ENCODE measurements at regions not wholly inside any gene's neighbourhood (a gene's known extent, or its start where the extent isn't known, plus 50 kb on each side); places are given as distances from the start of the nearest gene placed in this dataset.

DNA sequence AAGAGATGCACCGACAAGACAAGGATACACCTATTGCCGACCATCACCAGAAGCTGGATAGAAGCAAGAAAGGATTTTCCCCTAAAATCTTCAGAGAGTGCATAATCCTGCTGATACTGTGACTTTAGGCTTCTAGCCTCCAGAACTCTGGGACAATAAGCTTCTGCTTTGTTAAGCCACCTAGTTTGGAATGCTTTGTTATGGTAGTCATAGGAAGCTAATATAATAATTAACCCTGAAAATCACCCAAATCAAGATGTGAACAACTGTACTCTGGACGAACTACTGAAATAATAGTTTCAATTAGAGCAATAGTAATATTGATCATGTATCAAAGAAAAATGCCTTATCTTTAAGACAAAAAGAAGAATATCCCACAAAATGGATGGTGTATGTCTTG is 524.6 kb downstream of the EFNB2 start:
- Histone ChIP-seq H3K36me3 (ENCODE audit: control insufficient read depth in 2 of 4, insufficient read depth in 4 of 4, low read length in 3 of 4) (no peaks in the 10 kb centered on the region), H3K4me1 (replicated peaks in 1 of 4; ENCODE audit: control insufficient read depth in 3 of 4, insufficient read depth in 4 of 4, low read length in 3 of 4) (no peaks in the 10 kb centered on the region), H2BK120ac (replicated peaks; ENCODE audit: low read depth, low read length) (no peak overlapping the region), H3K18ac (ENCODE audit: extremely low read depth, low read length) (no peak overlapping the region), H3K9ac (replicated peaks in 1 of 4; ENCODE audit: extremely low read depth in 1 of 4, low read depth in 3 of 4, low read length in 3 of 4) (no peak overlapping the region), H3K4ac (replicated peaks; ENCODE audit: insufficient read length, low read depth, low read length) (no peak overlapping the region), H4K20me1 (replicated peaks in 1 of 2; ENCODE audit: control insufficient read depth in 1 of 2, insufficient read depth in 2 of 2, low read length in 2 of 2) (no peaks in the 10 kb centered on the region), H3K79me1 (ENCODE audit: low read depth, low read length) (no peaks in the 10 kb centered on the region), H3K56ac (replicated peaks; ENCODE audit: insufficient read length, low read depth, low read length) (no peak overlapping the region), H3K79me2 (ENCODE audit: control insufficient read depth in 1 of 2, insufficient read depth in 2 of 2, low read length in 2 of 2) (no peaks in the 10 kb centered on the region), H4K5ac (ENCODE audit: insufficient read length, low read depth, low read length) (no peak overlapping the region), H2BK5ac (ENCODE audit: low read depth, low read length) (no peak overlapping the region), H3K23me2 (ENCODE audit: low read depth, low read length) (no peaks in the 10 kb centered on the region), H3K23ac (ENCODE audit: insufficient read length) (no peak overlapping the region), H4K91ac (replicated peaks; ENCODE audit: insufficient read length, low read length) (no peak overlapping the region), H3K27me3 (replicated peaks in 1 of 4; ENCODE audit: control insufficient read depth in 3 of 4, extremely low read depth in 1 of 4, insufficient read depth in 3 of 4, low read length in 3 of 4) (no peaks in the 10 kb centered on the region), H2BK20ac (ENCODE audit: low read length) (no peak overlapping the region), H3K14ac (ENCODE audit: insufficient read length) (no peak overlapping the region), H3K9me3 (ENCODE audit: insufficient read depth in 2 of 2, low read depth in 1 of 2, low read length in 1 of 2) (no peaks in the 10 kb centered on the region), H2AFZ (ENCODE audit: low read length) (no peak overlapping the region), H3K4me2 (ENCODE audit: insufficient read depth in 1 of 2, low read depth in 2 of 2, low read length in 2 of 2) (no peak overlapping the region), H4K8ac (ENCODE audit: extremely low read depth, insufficient read depth, low read length) (no peak overlapping the region), H3K4me3 (ENCODE audit: extremely low read depth in 1 of 4, insufficient read depth in 2 of 4, low read depth in 3 of 4, low read length in 4 of 4) (no peak overlapping the region), H2BK12ac (ENCODE audit: low read depth, low read length) (no peak overlapping the region), H2BK15ac (ENCODE audit: low read length) (no peak overlapping the region), H3K27ac (ENCODE audit: low read depth, low read length) (no peak overlapping the region), H2AK5ac (ENCODE audit: low read depth, low read length) (no peak overlapping the region)
- CTCF ChIA-PET (ENCODE audit: partially characterized antibody), result interaction anchor here (1.0 kb wide), 1 partner anchor 89 kb away, joined by 4 read pairs; no protein-coding TSS in a partner anchor
- no peak for DNase-seq (ENCODE audit: low read depth in 1 of 2, low spot score in 2 of 2)
- POLR2A ChIA-PET (ENCODE audit: partially characterized antibody), result no interaction called here
- WGBS, 2 experiments (ENCODE audit: extremely low coverage in 1 of 2, insufficient coverage in 1 of 2, insufficient read length in 1 of 2, insufficient replicate concordance in 2 of 2, low coverage in 1 of 2, low lambda C conversion rate in 2 of 2, missing lambda C conversion rate in 1 of 2), result 59% methylated on average over 3 of the region's 3 CpGs; no CpG with 5 or more reads in 1 of the 2 experiments
- FAIRE-seq, result no peak
- TF ChIP-seq, protein P1, sequence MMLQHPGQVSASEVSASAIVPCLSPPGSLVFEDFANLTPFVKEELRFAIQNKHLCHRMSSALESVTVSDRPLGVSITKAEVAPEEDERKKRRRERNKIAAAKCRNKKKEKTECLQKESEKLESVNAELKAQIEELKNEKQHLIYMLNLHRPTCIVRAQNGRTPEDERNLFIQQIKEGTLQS (IDR thresholded peaks at IDR 0.05; ENCODE audit: insufficient read depth, low read depth, low read length), result no peak
- TF ChIP-seq BACH1 (IDR thresholded peaks at IDR 0.05; ENCODE audit: low read length) (no peak), CHD2 (IDR thresholded peaks at IDR 0.05; ENCODE audit: low read length) (no peak), RXRA (IDR thresholded peaks at IDR 0.05; ENCODE audit: insufficient read depth, low read depth, low read length) (no peak), SIN3A (conservative IDR thresholded peaks at IDR 0.05 in 1 of 2, IDR thresholded peaks at IDR 0.05 in 1 of 2; ENCODE audit: low read depth in 1 of 2, low read length in 2 of 2) (no peak), BCL11A (IDR thresholded peaks at IDR 0.05; ENCODE audit: low read depth in 2 of 2, low read length in 2 of 2) (no peak), KDM5A (IDR thresholded peaks at IDR 0.05; ENCODE audit: low read length) (no peak), MAFK (IDR thresholded peaks at IDR 0.05; ENCODE audit: low read depth, low read length) (no peak), POLR2A (IDR thresholded peaks at IDR 0.05; ENCODE audit: control extremely low read depth in 1 of 2, low read depth in 2 of 2, low read length in 2 of 2) (no peak), BRCA1 (IDR thresholded peaks at IDR 0.05; ENCODE audit: low read depth, low read length) (no peak), YY1 (IDR thresholded peaks at IDR 0.05; ENCODE audit: low read depth, low read length) (no peak)
- TF ChIP-seq, protein P2, sequence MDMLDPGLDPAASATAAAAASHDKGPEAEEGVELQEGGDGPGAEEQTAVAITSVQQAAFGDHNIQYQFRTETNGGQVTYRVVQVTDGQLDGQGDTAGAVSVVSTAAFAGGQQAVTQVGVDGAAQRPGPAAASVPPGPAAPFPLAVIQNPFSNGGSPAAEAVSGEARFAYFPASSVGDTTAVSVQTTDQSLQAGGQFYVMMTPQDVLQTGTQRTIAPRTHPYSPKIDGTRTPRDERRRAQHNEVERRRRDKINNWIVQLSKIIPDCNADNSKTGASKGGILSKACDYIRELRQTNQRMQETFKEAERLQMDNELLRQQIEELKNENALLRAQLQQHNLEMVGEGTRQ (IDR thresholded peaks at IDR 0.05; ENCODE audit: low read length), result no peak
